HL-60/S4 treated with retinoic acid at 250 ng/mL for 4 days and 3 days (cell line): ENCODE measurements at regions not wholly inside any gene's neighbourhood (a gene's known extent, or its start where the extent isn't known, plus 50 kb on each side); places are given as distances from the start of the nearest gene placed in this dataset.

Source experiments
- in situ Hi-C: fragments of 300-500 bp; cut with MboI; formaldehyde crosslinking; loops from 2 replicates; pipeline ENCODE4 v1.7.0; 2022; ENCODE audit warnings: low sequenced_read_pairs

DNA sequence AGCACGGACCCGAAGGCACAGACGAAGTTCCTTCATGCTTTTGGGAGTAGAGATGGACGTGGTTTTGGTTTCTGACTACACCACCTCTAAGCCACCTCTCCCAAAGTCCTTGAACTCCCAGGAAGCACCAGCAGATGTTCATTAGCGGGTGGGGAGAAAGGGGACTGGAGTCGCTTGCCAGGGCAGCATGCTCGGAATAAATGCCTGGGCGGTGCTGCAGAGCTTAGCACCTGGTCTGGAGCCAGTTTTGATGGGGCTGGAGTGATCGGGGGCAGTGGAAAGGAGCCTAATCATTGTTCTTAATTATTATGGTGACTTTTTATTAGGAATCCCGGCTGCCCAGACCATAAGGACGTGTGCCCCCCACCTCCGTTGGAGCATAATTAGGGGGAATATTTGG lies 220.8 kb downstream of the TFCP2L1 start:
- in situ Hi-C loops = no loop called here

DNA sequence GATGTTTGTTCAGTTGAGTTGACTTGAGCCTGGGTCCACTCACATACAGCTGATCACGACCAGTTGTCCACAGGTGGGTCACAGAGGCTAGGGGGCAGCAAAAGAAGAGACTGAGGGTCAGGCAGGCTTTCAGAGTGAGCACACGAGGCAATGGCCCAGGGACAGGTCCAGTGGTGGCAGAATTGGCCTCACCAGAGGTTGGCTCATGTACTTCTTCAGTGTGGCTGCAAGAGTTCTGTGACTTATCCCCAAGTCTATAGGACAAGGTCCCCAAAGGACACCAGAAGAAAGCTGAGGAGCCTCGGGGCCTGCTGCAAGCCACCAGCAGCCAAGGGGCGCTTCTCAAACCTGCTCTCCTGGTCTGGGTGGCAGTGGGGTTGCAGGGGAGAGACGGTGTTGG lies 219.8 kb downstream of the TFCP2L1 start:
- in situ Hi-C loops = no loop called here

DNA sequence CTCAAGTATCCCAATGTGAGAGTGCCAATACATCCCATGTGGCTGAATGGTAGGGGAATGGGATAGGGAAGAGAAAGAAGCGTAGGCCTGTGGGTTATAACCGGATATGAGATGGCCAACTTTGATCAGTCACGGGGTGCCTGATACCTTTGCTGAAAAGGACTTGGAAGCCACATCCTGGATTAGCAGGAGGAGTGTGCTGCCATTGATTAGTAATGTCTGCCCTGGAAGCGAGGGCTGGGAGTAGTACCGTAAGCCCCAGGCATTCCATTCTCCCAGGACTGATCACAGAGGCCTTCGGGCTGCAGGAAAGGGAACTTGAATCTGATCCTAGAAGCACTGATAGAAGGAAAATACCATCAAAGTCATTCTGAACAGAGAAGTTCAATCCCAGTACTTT lies 218.5 kb downstream of the TFCP2L1 start:
- in situ Hi-C loops = no loop called here

DNA sequence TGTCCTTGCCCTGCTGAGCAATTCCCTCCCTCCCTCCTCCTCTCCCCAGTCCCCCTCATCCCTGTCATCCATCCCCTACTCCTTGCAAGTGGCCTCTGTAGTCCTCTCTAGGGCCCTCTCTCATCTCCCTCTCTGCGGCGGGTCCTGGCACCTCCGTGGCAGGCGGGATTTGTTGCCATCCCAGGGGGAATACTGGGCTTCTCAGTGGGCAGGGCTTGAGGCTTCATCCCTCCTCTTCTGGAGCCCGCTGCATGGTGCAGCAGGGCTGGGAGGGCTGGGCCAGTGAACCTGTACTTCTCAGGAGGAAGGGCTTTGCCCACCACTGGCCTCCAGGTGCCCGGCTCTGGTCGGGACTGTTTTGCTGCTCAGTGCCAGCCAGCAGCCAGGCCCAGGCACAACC lies 216.2 kb downstream of the TFCP2L1 start:
- in situ Hi-C loops = no loop called here

DNA sequence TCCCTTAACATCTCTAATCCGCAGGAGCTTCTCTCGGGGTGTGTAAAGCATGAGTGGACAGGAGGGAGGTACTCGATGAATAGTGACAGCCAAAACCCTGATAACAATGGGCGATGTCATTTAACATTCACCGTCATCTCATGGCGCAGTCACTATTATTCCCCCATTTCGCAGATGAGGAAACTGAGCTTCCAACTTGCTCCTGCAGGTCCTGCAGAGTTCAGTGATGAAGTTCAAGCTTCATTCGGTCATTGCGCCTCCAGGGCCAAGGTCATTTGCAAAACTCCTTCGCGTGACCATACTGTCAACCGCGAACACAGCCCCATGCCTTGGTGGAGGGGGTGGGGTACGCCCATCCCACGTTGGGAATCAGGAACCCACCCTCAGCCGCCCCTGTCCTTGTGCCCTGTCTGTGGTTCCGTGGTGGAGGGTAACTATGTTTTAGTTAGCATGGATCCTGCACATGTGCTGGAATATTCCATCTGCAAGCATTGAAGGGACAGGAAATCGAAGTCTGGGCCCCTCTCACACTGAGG lies 215.5 kb downstream of the TFCP2L1 start:
- in situ Hi-C loops = no loop called here

DNA sequence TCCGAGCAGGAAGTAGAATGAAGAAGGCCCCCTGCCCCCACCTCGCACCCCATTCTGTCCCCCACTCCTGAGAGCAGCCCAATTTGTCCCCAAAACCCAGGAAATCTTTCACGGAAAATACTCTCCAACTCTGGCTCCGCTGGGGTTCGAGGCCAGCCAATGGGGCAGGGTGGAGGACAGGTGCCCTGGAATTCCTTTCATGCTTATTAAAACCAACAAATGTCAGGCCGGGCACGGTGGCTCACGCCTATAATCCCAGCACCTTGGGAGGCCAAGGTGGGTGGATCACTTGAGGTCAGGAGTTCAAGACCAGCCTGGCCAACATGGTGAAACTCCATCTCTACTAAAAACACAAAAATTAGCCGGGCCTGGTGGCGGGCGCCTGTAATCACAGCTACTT lies 214.9 kb downstream of the TFCP2L1 start:
- in situ Hi-C loops = loop anchor here (10.0 kb wide), 1 partner anchor 375 kb away; no protein-coding TSS in a partner anchor

DNA sequence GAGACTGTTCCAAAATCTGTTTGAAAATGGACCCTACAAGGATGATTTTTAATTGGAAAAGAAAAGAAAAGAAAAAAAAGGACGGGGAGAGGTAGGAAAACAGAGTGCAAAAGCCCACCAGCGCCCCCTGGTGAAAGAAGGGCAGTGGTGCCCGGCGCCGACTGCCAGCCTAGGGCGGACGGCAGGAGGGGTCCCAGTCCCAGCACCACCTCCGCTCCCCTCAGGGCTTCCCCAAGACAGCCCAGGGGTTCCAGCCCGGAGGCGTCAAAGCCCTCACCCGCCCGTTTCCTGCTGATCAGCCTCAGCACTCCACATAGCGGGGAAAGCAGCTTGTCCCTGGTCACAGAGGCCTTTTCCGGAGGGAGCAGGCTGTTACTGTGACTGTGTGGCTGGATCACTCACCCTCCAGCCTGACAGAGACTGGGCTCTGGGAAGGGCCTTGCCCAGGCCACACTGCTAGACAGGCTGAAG lies 213.9 kb downstream of the TFCP2L1 start:
- in situ Hi-C loops = loop anchor here (10.0 kb wide), 1 partner anchor 376 kb away; no protein-coding TSS in a partner anchor

DNA sequence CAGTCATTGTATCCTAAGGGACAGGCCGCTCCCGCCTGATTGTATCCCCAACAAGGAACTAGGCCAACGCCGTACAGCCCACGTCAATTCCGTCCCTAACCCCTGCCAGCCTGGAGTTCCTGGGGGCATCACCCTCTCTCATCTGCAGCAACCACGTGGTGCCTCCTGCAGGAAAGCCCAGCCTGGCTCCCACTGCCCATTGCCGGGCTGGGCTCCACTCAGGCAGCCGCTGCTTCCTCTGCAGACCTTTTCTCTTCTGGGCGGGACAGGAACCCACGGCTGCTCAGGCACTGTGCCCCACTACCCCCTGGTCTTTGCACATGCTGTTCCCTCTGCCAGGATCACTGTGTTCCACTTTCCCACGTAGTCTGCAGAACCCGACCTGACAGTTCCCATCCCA lies 212.2 kb downstream of the TFCP2L1 start:
- in situ Hi-C loops = loop anchor here (10.0 kb wide), 1 partner anchor 378 kb away; no protein-coding TSS in a partner anchor

DNA sequence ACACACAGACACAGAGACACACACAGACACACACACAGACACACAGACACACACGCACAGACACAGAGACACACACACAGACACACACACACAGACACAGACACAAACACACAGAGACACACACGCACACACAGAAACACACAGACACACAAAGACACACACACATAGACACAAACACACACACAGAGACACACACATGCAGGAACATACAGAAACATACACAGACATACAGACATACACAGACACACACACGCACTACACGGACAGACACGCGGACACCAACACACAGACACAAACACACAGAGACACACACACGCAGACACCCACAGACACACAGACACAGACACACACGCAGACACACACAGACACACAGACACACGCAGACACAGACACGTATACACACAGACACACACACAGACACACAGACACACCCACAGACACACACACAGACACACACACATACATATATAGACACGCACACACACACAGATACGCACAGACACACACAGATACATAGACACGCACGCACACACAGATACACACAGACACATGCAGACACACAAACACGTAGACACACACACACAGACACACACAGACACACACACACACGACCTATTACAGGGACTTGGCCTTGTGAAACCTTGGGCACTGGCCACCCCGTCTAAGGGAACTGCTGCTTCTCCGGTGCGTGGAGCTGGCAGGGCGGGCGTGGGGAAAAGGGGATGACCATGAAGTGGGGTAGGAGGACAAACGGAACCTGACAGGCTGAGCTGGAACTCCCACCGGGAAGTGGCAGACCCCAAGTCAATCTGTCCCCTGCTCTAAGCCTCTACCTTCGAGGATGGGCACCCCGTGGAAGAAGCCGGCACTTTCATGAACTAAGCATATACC lies 211.4 kb downstream of the TFCP2L1 start:
- in situ Hi-C loops = loop anchor here (10.0 kb wide), 1 partner anchor 379 kb away; no protein-coding TSS in a partner anchor

DNA sequence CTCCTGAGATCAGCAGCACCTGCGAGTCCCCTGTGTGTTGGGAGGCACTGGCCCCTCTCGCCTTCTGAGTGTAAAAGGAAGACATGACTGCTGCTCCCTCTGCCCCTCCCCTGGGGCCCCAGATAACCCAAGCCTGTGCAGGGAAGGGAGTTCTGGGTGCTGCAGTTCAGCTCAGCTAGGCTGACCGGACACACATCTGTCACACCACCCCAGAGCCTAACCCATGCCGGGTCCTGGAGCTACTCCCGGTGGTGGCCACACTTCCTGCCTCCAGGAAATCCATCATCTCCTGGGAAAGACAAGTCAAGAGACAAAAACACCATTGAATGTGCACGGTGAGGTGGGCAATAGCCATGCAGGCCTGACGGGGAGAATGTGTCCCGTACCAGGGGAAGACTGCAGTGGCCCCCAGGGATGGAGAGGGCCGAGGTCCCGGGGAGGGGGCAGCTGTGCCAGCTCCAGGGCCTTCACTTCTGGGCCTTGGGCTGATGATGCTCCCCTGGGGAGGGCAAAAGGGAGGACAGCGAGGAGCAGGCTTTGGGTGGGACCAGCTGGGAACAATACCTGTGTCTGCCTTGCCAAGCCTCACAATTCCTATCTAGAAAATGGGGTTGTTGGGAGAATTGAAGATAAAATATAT lies 210.6 kb downstream of the TFCP2L1 start:
- in situ Hi-C loops = loop anchor here (10.0 kb wide), 1 partner anchor 380 kb away; no protein-coding TSS in a partner anchor

DNA sequence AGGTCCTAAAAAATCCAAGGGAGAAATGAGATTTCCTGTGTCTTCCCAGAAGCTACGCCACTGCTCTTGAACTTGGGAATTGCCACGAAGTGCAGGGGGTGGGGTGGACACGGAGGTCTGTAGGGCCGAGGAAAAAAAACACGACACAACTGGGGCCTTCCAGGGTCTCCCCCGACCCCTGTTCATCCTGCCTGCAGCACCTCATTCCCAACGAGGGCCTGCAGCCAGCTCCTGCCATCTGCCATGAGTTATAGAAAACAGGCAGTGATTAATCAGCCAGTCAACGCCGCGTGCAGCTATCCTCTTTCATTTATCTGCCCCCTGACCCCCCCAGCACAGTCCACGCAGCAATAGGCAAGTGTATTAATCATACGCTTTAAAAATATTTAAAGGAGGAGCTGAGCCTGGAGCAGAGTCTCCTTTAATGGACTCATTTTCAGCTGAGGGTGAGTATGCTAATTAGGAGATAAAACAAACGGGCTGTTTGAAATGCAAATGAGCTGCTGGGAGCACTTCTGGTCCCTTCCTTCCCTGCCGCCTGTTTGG lies 209.9 kb downstream of the TFCP2L1 start:
- in situ Hi-C loops = loop anchor here (10.0 kb wide), 1 partner anchor 380 kb away; no protein-coding TSS in a partner anchor

DNA sequence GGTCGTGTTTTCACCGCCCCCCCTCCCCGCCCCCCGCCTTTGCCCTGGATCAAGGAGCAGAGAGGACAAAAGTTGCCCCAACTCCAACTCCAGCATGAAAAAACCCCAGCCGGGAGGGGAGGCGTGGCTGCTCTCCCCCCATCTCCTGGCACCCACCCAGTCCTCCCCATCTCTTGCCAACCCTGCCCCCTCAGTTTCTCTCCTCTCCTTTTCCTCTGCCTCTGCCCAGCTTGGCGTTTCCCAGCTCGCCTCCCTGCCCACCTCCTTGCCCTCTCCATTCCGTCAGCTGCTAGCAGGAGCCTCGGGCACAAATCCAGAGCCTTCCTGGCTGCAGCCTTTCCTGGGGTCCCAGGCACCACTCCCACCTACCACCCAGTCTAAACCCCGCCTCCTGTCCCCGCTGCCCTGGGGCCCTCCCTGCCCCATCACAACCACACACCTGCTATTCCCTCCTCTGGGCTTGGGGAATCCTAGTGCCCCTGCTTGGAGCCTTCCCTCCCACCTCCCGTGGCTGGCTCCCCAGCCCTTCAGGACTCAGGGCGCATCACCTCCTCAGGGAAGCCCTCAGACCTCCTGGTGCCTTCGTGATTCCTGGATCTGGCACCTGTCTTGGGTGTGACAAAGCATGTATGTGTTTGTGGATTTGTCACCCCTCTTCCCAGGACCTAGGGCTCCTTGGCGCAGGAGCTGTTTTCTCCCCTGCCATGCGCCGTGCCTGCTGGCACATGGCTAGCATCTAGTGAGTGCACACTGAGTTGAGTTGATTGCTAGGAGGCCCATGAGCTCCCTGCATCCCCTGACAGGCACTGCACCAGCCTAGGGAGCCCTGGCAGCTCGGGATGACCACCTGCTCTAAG lies 209.1 kb downstream of the TFCP2L1 start:
- in situ Hi-C loops = loop anchor here (10.0 kb wide), 1 partner anchor 381 kb away; no protein-coding TSS in a partner anchor

DNA sequence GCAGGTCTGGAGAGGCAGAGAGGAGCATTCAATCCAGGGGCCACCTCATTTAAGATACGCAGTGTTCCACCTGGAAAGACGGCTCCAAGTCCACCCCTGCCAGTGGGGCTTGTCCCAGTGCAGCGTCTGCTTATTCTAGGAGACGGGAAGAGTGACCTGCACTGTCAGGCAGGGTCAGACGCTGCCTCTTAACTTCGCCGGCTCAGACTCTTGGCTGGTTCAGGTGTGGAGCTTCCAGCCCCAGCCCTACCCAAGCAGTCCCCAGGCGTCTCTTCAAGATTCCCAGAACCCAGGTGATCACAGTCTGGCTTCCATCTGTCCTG lies 208.5 kb downstream of the TFCP2L1 start:
- in situ Hi-C loops = loop anchor here (10.0 kb wide), 1 partner anchor 382 kb away; no protein-coding TSS in a partner anchor

DNA sequence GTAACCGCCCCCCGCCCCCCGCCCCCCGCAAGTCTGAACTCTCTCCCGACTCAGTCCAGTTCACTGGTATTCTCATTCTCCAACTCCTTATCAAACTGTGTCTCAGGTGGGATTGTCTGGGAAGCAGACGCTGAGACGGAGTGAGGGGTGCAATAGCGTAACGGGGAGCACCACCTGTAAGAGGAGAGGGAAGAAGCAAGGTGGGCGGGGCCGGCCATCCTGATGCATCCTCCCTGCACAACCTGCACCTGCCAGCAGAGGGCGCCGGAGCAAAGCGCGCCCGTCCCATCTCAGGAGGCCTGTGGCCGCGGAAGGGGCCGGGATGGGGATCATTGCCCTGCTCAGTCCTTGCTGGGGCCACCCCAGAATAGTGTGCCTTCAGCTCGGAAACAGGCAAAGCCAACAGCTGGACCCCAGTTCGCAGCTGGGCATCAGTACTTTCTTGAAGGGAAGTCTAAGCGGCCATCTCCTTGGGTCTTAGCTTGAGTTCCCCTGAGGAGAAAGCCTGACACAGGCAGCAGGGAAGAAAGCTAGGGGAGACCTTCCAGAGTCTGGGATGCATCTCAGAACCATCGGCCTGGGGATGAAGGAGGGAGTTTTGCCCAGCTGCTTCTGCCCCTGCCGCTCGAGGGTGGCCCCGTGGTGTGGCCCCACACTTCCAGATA lies 208.0 kb downstream of the TFCP2L1 start:
- in situ Hi-C loops = loop anchor here (10.0 kb wide), 1 partner anchor 382 kb away; no protein-coding TSS in a partner anchor

DNA sequence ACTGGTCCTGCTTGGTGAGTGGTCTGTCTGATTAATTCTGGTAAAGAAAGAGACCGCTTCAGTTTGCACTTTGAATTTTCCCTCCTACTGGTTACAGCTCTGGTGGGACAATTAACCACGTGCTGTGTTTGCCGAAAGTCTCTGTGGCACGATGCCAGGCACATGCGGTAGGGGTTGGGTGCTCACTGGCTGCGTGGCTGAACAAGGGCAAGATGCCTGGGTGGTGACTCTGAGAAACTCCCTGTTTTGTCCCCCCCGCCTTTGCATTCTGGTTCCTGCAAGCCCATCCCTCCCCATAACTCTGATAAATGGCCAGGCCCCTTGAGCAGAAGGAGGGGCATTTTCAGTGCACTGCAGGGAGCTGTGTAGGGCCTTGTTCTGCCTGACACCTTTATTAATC lies 206.1 kb downstream of the TFCP2L1 start:
- in situ Hi-C loops = loop anchor here (10.0 kb wide), 1 partner anchor 384 kb away; no protein-coding TSS in a partner anchor

DNA sequence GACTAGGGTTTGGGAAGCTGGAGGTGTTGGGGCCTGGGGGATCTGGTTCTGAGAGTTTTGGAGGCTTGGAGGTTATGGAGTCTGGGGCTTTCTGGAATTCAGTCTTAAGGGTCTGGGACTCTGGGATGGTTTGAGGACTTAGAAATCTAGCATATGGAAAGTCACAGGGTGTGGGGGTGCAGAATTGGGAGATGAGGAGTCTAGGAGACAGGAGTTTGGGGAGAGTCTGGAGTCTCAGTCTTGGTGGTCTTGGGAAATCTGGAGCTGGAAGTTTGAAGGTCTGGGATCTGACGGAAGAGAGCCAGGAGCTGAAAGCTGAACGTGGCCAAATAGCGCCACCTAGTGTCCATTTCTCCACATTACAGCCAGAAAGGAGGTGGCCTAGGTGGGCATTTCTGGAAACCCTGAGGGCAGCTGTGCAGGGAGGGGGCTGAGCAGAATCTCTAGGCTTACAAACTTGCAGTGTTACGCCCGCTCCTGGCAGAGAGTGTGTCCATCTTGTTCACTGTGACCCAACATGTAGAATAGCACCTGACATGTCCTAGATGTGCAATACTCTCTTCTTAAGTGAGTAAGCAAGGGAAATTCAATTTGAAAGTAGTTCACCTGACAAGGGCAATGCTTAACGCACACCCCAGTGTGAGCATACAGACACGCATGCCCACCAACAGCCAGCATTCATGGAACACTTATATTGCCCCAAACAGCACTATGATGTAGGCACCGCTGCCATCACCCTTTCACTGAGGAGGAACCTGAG lies 204.8 kb downstream of the TFCP2L1 start:
- in situ Hi-C loops = no loop called here

DNA sequence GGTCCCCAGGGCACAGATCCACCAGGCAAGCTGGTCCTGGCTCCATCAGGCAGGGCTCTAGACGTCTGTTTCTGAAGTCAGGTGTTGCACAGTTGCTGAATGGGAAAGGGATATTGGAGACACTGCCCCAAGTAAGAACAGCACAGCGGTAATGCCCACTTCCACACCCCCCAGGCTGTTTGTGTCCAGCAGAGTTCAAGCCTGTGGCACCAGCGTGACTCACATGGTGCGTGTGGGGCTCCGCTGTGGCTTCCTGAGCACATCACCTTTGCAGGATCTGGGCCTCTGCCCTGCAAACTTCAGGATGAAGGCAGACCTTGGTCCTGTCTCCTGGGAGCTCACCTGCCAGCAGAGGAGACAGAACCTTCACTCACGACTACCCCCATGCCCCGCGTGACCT lies 203.3 kb downstream of the TFCP2L1 start:
- in situ Hi-C loops = no loop called here

DNA sequence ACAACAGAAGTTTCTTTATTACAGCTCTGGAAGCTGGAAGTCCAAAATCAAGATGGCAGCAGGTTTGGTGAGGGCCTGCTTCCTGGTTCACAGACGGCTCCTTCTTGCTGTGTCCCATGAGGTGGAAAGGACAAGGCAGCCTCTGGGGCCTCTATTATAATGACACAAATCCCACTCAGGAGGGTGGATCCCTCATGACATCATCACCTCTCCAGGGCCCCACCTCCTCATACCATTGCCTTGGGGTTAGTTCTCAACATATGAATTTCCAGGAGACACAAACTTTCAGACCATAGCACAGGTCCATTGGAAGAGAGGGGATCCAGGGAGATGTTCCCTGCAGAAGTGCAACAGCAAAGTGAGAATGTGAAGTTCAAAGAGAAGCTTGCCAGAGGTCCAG lies 202.8 kb downstream of the TFCP2L1 start:
- in situ Hi-C loops = no loop called here

DNA sequence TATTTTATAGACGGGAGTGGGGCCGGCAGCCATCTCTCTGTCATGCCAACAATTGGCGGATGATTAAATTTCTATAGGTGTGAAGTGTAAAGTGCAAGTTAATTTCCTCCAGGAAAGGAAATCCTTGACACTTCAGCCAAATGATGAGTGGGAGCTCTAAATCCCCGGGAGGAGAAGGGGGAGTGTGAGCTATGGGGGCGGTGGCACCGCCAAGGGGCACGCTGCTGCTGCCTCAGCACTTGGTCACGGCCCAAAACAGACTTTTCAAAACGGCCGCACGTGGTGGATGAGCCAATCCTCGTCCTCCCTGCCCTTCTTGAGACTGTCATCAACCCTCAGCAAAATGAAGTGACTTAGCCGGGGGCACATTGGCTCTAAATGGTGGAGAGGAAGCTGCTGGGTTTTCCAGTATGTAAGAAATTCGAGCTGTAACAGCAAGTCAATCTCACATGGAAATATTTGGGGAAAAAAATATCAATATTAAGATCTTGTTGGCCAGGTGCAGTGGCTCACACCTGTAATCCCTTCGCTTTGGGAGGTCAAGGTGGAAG lies 200.8 kb downstream of the TFCP2L1 start:
- in situ Hi-C loops = no loop called here
